ENCODE measurements at regions not wholly inside any gene's neighbourhood (a gene's known extent, or its start where the extent isn't known, plus 50 kb on each side); places are given as distances from the start of the nearest gene placed in this dataset.

DNA sequence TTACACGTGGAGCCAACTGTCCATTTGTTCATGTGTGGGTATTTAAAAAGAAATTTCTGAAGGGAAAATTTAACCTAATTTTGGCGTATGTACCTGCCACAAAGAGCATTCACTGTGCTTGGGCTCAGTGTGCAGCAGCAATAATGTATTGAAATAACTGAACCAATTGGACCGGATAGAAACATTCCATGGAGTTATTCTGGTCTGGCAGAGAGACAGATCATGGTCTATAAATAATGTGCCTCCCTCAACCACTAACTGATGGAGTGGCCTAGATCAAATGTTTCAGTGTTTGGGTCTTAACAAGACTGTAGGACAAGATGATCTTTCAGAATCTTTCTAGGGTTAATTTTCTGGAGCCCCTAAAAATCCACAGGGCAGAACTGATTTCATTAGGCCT lies 469.7 kb downstream of the PRELID2 start:
- DNase-seq (ENCODE audit: low spot score) = no peak

DNA sequence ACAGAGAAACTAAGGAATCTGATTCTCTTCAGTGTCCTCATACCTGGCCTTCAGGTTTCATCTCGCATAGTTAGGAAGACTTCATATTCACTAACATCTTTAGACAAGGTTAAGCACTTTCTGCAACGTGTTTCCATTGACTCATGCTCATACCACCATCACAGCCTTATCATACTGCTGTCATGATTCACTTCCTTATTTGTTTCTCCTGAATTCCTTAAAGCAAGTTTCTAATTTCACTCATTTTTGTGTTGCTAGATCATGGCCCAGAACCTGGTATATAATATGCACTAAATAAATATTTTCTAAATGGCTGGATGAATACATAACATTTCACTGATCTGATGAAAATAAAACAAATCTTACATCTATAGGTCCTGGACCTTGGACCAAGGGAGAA lies 472.9 kb downstream of the PRELID2 start:
- DNase-seq (ENCODE audit: low spot score) = no peak

DNA sequence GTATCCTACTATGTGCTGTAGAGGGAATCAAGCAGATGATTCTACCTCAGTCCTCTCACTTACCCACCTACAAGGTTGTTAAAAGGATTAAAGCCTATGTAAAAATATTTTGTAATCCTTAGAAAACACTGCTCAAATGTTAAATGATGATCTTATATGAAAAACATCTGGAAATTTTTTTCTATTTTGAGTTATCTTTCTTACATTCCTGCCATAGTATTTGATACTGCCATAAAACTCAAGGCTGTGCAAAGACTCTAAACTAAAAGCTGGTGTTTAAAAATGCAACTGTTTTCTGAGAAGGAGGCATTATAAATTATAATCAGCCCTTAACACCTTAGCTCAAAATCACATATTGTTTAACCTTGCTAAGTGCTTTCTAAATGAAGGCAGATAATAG lies 474.2 kb downstream of the PRELID2 start:
- DNase-seq (ENCODE audit: low spot score) = no peak

DNA sequence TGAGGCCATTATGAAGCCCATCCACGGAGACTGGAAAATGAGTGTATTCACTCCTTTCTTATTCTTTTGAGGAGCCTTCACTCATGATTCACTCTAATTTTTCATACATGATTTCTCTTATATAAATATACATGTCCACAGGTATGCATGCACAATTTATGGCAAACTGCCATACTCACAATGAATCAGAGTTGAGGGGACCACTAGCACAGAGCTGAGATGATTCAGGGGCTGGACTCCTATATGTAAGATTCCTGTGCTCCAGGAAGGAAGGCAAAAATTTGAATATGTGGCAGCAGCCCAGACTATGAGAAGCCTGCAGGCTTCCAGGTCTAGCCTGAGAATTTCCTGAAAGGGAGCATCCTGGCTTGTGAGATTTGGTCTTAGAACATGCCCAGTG lies 484.6 kb downstream of the PRELID2 start:
- DNase-seq (ENCODE audit: low spot score) = no peak

DNA sequence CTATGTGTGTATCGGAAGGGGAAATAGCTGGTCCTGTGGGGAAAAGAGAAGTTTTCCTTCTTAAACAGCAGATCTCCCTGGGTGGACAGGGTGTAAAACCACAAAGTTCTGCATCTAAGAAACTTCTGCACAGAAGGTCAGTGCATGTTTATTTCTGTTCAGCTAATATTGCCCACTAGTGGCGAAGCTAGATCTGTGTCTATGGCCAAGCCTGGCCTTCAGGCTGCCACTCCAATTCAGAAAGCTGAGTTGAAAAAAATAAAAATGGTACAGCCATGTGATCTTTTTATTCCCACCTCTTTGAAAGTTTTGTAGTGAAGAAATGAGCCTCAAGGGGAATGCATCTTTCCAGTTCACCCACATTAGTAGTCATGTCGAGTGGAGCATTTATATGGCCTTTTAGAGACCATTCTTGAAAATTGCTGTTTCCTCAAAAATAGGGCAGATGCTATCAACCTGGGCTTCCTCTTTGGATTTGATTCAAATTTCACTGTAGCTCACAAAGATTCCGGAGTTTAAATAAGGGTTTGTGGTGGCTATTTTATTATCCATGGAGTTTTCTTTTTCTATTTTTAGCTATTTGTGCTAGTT lies 488.0 kb downstream of the PRELID2 start:
- DNase-seq (ENCODE audit: low spot score) = no peak

DNA sequence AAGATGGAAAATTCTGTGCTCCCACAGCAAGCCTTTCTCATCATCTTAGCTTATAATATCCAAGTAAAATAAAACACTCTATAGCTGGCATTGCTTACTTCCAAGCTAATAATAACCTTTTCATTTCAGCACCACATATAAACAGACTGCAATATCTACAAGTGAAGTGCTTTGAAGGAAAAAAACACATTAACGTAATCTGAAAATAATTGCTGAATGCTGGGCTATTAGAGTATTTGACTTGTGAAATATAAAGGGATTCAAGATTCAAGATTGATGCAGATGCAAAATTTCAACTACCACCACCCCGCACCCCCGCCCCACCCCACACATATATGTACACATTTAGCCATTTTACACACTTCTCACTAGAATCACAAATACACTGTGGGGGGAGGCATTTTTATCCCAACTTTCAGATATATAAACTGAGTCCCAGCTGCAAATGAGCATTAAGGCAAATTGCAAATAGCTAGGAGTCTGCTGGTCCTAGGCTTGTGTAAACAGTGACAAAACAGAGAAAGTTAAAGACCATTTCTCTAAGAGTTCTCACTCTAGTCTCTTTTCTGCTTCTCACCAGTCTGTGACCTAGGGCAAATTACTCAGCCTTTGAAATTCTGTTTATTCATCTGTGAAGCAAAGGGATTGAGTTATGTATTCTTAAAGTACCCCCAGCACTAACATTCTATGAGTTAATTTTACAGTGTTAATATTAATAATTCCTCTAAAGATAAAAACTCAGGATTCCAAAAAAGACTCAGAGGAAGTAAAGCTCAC lies 489.4 kb downstream of the PRELID2 start:
- no peak for DNase-seq (ENCODE audit: low spot score)

DNA sequence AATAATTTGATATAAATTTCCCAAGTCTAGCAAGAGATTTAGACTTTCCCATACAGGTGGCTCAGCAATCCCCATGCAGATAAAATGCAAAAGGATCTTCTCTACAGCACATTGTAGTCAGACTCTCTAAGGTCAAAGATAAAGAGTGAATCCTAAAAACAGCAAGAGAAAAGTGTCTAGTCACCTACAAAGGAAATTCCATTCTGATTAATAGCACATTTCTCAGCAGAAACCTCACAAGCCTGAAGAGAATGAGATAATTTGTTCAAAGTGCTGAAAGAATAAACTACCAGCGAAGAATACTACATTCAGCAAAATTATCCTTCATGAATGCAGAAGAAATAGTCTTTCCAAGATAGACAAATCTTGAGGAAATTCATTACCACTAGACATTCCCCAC lies 493.3 kb downstream of the PRELID2 start:
- DNase-seq (ENCODE audit: low spot score) = no peak

DNA sequence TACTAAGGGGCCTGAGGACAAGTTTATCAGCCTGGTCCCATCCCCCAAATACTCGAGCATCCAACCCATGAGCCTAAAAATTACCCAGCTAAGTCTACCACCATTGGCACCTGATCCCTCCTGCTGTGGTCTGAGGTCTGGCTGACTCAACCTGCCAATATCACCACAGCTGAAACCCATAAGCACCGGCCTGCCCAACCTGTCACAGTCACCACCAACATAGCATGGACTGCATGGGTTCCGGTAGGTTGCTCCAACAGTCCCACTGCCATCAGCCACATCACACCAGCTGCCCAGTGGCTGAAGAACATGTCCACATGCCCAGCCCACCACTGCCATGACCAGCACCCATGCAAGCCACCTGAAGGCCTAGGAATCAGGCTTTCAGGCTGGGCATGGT lies 495.0 kb downstream of the PRELID2 start:
- DNase-seq (ENCODE audit: low spot score) = no peak

DNA sequence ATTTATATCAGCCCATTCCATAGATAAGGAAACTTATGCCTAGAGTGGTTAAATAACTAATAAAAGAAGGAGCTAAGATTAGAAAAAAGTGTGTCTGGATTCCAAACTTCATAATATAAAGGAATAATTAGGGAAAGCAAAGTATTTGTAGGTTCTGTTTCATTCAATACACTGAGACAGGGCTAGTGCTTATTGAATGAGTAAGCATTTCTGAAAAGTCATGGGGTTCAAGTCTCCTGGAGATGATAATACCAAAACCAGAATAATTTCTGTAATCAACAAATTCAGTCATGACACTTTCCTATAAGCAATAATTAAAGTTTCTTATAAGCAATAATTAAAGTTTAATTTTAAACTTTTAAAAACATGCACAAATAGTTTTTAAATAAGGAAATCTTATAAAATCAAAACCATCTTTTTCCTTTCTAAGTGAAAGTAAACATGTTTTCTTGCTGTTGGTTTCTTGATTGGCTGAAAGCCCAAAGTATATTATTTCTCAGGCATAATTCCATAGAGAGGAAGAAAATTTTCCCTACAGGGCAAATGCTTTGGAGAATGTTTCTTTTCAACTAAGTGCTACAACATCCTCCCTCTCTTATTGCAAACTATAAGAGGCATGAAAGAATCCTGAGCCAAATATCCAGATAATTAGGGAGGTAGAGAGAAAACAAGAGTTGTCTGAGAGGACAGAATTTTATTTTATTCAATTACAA lies 510.2 kb downstream of the PRELID2 start:
- DNase-seq (ENCODE audit: low spot score) = no peak

DNA sequence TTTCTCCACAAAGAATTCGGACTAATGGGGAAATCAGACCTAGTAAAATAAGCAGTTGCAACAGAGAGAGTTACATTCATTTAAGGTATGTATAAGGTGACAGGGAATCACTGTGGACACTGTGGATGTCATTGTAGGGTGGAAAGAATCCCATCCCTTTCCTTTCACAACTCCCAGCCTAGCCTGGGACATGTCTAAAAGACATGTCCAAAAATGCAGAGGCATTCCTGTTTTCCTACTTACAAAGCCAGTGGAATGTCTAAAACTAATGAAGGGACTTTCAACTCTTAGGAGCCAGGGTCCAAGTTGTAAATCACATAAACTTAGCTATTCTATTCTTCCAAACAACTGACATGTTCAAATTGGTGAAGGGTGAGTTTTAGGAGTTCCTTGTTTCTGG lies 511.0 kb downstream of the PRELID2 start:
- no peak for DNase-seq (ENCODE audit: low spot score)

DNA sequence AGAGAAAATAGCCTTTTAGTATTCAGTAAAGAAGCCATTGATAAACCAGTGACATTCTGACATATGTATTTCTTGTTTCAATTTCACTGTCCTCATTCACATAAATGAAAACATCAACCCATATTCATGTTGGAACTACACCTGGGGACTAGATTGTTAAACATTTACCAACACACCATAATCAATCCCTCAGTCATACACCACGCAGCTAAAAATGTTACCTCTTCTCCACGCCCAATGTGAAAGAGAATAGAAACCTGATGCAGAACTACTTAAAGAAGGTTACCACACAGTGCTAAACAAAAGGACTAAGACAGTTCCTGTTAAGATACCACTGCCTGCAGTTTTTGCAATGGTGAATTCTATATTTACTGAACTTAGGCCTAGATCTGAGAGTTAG lies 518.9 kb downstream of the PRELID2 start:
- no peak for DNase-seq (ENCODE audit: low spot score)

DNA sequence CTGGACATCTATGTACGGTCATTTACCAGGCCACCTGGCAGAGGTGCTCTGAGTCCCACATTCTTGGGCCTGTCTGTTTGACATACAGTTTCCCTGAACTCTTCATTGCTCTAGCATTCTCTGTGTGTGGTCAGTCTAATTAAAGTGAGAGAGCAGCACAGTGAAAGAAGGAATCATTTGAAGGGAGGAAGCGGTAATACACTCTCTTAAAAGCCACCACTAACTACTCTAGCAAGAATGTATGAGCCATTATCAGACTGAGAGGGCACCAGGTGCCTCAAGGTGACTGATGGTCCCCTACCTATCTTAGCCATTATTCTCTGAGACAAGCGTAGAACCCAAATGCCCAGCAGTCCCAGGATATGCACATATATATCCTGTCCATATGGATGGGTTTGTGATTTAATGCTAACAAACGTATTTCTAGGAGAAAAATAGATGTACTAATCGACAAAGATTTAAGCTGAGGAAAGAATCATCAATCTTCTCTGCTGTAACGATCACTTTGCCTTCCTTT lies 527.2 kb downstream of the PRELID2 start:
- no peak for DNase-seq (ENCODE audit: low spot score)

DNA sequence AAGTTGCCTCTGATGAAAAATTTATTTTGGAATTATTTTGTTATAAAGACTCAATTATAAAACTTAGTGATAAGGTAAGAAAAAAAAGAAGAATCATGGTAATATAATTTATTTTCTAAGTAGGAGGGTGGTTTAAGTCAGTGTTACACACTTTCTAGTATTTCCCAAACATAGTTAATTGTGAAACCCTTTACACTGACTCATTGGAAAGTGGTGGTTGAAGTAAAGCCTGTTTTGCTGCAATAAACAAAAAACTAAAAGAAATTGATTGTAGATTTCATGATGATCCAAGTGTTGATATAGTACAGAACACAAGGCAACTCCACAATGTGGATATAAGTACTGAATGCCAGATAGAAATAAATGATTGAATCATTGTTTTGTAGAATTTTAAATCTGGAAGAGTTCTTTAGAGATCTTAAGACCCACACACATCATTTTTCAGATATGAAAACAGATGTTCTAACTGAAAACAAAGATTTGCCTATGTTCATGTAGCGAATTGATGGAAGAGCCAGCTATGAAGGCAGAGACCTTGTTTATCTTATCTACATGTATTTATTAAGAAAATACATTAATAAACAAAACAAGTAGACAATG lies 539.8 kb downstream of the PRELID2 start:
- DNase-seq (ENCODE audit: low spot score) = no peak

DNA sequence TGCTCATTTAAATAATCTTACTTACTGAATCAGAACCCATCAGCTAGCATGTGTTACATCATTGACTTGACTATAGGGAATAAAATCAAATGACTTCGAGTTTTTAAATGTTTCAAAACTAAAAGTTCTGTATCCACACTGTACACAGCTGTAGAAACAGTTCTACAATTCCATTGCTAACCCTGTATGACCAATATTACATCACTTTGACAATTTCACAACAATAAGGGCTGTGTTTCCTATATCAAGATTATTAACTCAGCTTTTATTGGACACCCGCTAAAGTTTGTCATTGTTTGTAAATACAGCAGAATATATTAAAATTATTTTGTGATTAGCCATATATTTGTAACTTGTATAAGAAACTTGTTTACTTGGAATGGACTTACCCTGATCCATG lies 540.8 kb downstream of the PRELID2 start:
- DNase-seq (ENCODE audit: low spot score) = no peak

DNA sequence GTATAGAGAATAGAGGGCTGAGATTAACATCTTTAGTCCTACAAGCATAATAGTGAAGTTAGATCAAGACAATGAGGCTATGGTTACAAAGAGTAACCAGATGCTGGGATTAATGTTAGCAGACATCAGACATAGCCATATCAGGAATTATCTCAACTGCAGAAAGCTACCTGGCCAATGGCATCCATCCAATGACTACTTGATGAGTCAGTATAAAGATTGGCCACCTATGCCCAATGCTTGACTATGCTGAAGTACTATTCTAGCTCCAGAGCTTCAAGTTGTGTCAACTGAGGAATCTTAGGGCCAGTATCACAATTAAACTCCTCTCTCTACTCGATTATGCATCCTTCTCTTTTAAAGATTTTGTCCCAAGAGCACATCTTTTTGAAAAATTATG lies 541.4 kb downstream of the PRELID2 start:
- DNase-seq (ENCODE audit: low spot score) = no peak

DNA sequence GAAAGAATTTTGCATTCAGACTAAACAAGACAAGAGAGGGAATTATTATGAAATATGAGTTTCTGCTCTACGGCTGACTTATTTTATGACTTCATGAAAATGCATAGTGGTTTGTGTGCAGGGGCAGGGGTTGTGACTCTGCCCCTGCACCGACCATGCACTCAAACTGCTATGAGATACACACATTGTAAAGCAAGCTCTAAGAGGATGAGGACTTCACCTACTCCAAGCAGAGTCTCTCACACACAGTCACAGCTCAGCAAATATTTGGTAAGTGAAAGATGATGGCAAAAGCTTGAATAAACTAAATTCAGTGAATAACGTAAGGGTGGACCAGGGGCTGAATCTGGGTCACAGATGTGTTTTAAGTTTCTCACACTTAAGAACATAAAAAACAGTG lies 542.9 kb downstream of the PRELID2 start:
- no peak for DNase-seq (ENCODE audit: low spot score)

DNA sequence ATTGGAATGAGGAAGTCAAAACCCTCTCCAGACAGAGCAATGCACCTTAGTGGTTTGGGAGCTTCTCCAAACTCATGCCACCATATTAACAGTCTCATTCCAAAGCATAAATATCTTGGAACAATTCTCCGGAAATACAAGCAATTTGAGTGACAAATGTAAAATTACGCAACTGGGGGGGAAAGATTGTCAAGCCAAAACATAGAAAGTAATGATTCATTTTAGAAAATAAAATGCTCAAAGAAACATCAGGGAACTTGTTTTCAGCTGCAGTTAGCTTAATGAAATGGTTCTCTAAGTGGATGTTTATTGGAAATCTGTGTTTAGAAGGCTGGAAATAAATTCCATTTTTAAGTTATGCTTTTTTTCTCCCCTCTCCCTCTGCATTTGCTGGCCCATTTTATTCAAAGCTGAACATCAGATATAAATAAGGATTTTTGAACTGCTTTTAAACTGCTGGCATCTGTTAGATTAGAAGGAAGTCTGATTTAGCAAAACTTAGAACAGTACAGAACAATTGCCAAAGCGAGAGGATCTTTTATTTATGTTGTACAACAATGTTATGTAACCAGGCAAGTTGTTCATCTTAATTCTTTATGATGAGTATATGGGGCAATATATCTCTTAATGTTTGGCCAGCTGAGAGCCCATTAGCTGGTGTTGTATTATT lies 551.9 kb downstream of the PRELID2 start:
- DNase-seq (ENCODE audit: low spot score) = no peak

DNA sequence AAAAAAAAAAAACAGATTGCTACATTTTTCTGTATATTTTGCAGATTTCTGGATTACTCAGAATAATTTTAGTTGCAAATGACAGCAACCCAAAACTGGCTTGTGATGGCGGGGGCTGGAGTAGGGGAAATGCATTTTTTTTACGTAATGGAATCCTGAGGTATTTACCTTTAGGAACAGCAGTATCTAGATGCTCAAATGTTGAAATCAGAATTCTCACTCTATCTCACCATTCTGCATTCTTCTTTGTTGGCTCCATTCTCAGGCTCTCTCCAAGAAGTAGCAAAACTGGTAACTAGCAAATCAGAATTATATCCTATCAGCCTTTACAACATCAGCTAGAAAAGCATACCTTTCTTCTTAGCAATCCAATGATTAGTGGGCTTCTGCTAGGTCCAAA lies 554.3 kb downstream of the PRELID2 start:
- DNase-seq (ENCODE audit: low spot score) = no peak

DNA sequence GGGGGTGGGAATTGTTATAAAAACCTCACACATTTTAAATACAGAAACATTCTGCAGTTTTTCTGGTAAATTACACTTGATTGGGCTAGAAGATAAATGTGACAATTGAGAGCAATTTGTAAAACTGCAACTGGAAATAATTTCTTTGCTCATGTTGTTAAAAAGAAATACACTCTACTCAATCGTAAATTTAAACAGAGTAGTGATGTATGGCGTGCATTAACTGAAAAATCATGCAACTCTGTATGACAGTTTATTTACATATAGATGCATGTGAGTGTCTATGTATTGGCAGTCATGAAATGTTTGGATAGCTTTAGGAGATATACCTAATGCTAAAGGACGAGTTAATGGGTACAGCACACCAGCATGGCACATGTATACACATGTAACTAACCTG lies 554.9 kb downstream of the PRELID2 start:
- DNase-seq (ENCODE audit: low spot score) = no peak

DNA sequence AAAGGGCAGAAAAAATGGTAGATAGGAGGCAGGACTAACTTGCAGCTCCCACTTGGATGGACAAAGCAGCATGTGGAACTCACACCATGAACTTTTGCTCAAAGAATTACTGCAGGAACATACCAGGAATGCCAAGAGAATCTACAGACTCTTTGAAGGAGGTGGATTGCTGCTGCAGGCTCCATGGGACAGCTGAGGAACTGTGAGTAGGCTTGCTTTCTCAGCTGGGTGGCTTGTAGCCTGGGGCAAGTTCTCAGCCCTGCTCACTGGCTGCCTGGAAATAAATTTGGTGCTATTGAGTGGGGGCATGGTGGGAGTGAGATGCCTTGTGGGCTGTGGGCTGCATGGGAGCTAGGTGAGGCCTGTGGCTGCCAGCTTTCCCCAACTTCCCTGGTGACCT lies 574.5 kb downstream of the PRELID2 start:
- no peak for DNase-seq (ENCODE audit: low spot score)

DNA sequence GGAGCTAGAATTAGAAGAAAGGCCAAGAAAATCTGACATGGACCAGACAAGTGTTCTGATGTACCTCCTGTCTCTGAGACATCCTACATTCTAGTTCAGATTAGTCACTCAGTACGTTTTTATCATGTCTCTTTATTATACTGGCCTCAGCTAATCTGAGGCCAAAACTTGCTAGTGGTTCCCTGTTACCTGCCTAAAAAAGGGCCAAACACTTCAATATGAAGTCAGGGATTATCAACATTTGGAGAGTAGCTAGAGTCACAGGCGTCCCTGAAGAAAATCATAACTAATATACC lies 587.4 kb downstream of the PRELID2 start:
- DNase-seq (ENCODE audit: low spot score) = no peak

DNA sequence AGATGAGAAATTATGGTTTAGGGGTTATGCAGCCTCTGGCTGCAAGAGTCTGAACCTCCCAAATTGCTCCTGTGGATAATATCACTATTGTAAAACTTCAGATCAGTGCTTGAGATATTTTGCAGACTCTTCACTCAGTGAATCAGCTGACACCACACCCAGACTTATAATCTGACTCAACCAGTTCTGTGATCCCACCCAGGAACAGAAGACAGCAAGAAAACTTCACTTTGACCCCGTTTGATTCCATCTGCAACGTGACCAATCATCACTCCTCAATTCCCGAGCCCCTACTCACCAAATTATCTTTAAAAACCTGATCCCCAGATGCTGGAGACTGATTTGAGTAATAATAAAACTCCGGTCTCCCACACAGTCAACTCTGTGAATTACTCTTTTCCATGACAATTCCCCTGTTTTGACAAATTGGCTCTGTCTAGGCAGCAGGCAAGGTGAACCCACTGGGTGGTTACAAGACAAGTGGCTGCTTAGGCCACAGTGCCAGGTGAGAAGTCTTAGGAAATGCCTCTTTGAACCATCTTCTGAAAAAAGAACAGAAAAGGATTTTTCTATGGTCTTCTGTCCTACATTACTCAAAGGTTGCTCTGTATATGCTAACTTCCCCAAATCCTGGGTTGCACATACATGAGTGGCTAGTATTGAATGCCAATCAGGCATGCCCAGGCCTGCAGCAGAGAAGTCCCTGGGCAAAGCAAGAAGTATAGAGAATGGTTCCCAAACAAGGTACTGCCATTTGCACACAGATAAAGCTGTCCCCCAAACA lies 588.0 kb downstream of the PRELID2 start:
- DNase-seq (ENCODE audit: low spot score) = no peak

Measured in left forelimb (tissue), 1 donor.